HG03558 (cell line): ENCODE measurements at regions not wholly inside any gene's neighbourhood (a gene's known extent, or its start where the extent isn't known, plus 50 kb on each side); places are given as distances from the start of the nearest gene placed in this dataset.

Source experiments
- ATAC-seq: cut with Tn5 transposase; IDR thresholded peaks from one replicate; pipeline ENCODE4 v1.9.1; 2021; ENCODE audit warnings: moderate number of reproducible peaks; ENCODE audit not compliant: unreplicated experiment; ENCODE audit errors: extremely low read depth

DNA sequence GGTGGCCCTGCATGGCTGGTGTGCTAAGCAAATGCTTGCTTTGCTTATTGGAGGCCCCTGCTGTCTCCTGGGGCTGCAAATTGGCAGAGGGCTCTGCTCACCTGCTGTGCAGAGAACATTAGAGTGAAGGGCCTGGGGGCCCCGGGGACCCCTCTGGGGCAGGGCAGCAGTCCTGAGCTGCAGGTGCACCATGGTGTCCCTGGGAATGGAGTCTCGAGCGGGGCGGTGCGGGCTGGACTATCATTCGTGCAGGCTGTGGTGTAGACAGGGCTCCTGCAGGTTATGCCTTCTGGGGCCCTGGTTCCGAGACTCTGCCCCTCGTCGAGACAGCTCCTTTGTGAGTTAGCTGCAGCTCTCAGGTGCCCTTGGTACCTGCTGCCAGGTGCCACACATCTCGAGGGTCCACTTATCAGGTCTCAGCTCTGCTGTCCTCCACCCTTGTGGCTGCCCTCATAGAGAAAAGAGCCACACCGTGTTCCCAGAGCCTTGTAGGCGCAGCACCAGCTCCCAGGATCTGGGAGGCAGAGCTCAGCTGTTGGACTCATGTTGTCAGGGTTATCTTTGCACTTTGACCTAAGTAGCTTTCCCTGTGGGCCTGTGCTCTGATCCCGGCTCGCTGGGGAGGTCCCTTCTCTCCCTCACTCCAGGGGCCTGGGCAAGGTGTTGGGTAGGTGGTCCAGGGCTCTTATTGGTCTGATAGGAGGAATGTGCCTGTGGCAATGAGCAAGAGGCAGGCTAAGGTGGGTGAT, 58.0 kb upstream of the ZNF536 start:
- ATAC-seq = no peak

DNA sequence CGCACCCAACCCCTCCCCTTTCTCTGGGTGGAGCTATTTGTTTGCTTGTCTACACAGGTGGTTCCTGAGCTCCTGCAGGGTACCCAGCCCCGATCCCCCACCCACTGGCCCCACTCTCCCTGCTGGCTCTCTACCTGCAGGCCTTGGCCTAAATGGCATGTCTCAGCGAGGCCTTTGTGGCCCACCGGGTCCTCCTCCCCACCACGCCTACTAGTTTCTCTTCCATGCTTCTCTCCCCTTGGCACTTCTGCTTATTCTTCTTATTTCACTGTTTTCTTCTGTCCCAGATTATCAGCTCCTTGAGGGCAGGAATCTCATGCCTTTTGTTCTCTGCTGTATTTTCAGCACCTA, 57.4 kb upstream of the ZNF536 start:
- ATAC-seq = no peak

DNA sequence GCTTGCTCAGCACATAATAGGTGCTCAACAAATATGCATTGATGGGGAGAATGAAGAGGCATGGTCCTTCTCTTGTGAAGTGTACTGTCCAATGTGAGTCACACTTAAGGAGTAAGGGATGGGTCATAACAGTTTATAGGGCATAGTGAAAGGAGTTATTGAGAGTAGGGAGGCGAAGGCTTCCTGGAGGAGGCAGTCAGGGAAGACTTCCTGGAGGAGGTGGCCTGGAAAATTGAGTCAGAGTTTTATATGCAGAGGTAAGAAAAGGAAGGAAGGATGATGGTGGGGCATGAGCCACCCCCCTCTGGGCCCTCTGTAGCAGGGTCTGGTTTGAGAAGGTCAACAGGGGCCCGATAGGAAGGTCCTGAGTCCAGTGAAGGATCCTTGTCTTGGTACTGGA, 57.0 kb upstream of the ZNF536 start:
- ATAC-seq = no peak

DNA sequence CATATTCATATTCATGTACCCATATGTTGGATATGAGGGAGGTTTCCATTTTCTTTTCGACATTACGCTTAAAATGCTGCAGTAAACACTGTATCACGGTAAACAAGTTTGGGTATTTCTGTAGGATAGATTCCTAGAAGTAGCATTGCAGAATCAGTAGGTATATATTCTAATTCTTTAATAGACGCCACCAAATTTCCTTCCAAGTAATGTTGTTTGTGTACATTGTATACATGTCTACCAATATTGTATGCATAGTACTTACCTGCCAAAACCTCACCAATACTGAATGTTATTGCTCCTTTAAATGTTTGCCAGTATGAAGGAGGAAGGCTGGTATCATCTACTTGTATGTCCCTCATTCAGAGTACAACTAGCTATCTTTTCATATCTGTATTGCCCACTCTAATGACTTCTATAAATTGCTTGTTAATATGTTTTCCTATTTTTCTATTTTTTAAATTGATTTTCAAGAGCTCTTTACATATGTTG, 56.1 kb upstream of the ZNF536 start:
- ATAC-seq = no peak

DNA sequence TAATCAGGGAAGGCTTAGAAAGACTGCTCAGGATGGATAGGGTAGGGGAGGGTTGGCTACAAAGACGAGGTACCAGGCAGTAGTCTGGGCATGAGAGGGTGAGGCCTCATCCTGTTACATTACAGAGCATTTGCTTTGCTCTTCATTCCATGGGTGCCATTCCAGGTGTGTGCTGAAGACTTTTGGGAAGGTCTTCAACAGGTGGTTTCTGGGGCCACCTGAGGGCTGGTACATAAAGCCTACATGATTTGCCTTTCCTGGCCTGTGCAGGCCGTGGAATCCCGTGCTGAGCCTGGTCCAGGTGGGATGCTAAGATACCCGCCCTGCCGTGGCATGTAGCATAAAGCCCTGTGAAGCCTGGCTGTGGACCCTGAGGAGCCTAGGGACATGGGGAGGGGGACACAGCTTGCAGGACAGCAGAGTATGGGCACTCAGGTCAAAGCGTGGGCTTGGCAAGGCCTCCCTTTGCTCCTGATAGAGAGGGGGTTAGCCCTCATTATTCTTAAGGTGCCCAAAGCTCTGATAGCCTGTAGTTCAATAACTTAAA, 55.6 kb upstream of the ZNF536 start:
- no peak for ATAC-seq

DNA sequence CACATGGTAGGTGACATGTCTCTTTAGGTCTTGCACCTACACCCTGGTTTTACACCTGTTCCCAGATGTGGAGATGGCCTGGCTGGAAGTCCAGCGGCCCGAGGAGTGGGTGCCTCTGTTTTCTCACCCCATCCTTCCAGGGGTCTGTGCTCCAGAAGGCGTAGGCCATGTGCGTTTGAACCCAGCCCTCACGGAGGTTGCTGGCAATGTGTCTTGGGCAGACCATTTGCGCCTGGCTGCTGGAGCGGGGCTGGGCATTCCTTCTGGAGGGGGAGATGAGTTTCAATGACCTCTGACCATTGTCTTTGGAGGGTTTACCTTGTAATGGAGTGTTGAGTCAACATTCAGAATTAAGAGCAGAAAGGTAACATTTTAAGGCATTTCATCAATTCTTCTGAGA, 54.8 kb upstream of the ZNF536 start:
- no peak for ATAC-seq

DNA sequence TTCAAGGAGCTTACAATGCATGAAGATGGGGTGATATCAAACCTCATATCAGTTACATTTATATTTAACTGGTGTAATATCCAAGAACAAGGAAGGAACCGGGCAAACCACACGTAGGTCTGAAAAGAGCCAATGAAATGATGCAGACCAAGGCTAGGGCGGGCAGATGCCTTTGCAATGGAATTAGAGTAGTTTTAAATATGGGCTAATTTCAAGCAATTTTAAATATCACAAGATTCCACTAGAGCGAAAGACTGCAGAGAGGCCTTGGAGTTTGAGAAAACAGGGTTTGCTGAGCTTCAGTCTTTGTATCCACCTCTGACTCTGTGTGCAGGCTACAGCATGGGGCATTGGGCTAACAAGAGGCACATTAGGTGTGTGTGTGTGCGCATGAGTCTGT, 53.9 kb upstream of the ZNF536 start:
- no peak for ATAC-seq

DNA sequence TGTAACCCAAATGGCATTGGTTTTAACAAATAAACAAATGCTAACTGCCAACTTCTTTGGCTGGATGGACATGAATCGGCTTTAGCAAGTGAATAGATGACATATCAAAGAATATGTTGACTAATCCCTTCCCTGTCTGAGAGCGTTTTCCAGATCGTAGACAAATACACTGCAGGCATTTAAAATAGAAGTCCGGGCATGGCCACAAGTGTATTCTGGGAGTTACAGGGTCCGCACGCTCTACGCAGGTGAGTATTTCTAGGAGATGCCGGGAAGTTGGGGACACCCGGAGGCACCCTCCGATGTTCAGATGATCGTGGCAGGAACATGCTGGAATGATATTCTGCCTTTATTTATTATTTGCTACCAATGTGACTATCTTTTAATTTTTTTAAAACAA, 53.2 kb upstream of the ZNF536 start:
- no peak for ATAC-seq

DNA sequence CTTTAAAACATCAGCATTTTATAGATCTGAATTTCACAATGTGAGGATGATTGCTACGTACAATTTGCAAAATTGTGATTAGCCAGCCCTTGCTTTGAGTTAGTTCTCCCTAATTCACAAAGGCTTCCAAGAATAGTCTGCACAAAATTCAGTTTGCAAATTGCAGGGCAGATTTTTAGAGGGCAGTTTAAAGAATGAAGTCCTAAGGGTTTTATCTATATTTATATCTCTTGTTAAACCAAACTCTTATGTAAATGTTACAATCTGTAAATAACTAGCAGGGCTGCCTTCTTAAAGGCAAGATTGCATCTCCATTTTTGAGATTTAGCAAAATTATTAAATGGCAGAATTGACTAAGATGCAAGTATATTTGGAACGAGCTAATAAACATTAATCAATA, 52.8 kb upstream of the ZNF536 start:
- no peak for ATAC-seq

DNA sequence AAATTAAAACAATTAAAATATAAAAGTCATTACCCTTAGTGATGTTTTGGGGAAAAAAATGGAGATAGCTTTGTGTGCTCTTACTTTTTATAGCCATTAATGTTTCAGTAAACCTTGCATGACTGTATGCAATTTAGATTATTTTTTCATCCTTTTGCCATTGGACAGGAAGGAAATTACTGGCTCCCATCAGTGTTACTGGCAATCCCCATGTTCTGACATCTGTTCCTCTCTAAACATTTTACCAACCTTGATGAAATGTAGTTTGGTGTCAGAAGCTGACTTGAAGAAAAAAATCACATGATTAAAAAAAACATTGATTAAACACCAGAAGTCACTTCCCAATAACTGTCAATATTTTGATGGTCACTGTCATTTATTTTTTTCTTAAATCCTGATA, 52.3 kb upstream of the ZNF536 start:
- ATAC-seq = no peak

DNA sequence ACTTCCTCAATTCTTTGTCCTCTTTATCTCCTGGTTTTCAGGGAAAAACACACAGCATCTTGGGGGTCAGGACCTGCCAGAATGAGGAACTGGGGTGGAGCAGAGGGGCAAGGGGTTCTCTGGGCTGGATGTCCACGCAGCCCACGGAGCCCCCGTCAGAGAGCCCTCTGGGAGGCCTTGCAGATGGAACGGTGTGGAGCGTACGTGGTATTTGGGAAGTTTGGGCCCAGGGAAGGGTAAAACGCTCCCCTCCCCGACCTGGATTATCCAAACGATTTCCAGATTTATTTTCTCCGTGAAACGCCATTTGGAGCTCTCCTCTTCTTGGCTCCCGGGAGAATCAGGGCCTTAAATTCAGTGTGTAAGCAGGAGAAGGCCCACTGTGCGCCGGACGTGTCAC, 51.7 kb upstream of the ZNF536 start:
- no peak for ATAC-seq

DNA sequence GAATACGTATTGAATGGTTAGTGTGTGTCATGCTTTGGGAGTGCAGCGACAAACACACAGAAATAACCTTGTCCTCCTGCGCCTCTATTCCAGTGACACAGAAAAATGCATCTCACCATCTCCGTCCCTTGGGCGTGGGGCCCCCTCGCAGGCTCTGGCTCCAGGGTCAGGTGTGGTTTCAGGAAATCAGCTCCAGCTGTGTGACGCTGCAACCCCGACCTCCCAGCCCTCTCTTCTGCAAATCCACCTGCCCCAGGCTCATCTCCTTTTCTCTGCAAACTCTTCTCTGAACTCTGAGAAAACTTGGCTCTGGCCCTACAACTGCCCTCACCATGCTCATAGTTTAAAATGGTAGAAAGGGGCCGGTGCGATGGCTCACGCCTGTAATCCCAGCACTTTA, 51.3 kb upstream of the ZNF536 start:
- no peak for ATAC-seq
